RWPE1 (cell line): ENCODE measurements at regions not wholly inside any gene's neighbourhood (a gene's known extent, or its start where the extent isn't known, plus 50 kb on each side); places are given as distances from the start of the nearest gene placed in this dataset.

Experiments
- CTCF ChIA-PET: fragments of 350-600 bp; sonication (Branson Sonifier 250); formaldehyde crosslinking; extraction: SDS; loops from one replicate; lab custom pipeline; 2021; lab: Yijun Ruan, JAX
- POLR2A ChIA-PET: fragments of 400-600 bp; formaldehyde crosslinking; extraction: SDS; loops from one replicate; lab custom pipeline; 2020; ENCODE audit warnings: antibody characterized with exemption; ENCODE audit not compliant: low non-redundant PET; lab: Yijun Ruan, JAX
- DNase-seq: peaks from one replicate; pipeline ENCODE4 v3.0.0; 2012; ENCODE audit warnings: low spot score
- H3K27ac ChIP-seq: fragments of 450-650 bp; 2 replicates; pipeline ENCODE4 v1.5.1; 2017
- CTCF ChIP-seq: fragments of 450-650 bp; conservative IDR thresholded peaks from 2 replicates; pipeline ENCODE4 v1.5.1; 2017; ENCODE audit warnings: low read depth, mild to moderate bottlenecking

- POLR2A ChIA-PET = no interaction called here
- no peak for DNase-seq
- CTCF ChIA-PET = interaction anchor here (0.6 to 0.7 kb wide), 2 partner anchors 428 to 498 kb away, joined by 3 to 4 read pairs; no protein-coding TSS in a partner anchor
- TF ChIP-seq CTCF = no peak
- H3K27ac ChIP-seq = no peak overlapping the region
Measured at GRCh38 chr1:63147783-63148182, 174.6 kb upstream of the FOXD3 start.

- POLR2A ChIA-PET = no interaction called here
- DNase-seq = peak; percentile 13
- CTCF ChIA-PET = interaction anchor here (0.6 to 1.2 kb wide), 6 partner anchors 8 to 155 kb away, joined by 3 to 4 read pairs (median 3); no protein-coding TSS in a partner anchor
- H3K27ac ChIP-seq = no peak overlapping the region
- TF ChIP-seq CTCF = no peak; the same call in 1 of the 2 replicates
Measured at GRCh38 chr1:63148825-63149645, 173.3 kb upstream of the FOXD3 start.

GRCh38 chr1:63152572-63152971, 169.8 kb upstream of the FOXD3 start:
- ChIA-PET CTCF (interaction anchor here (0.6 to 0.7 kb wide), 2 partner anchors 8 to 171 kb away, joined by 3 to 6 read pairs; no protein-coding TSS in a partner anchor), POLR2A (no interaction called here)
- DNase-seq = no peak
- no peak overlapping the region for H3K27ac ChIP-seq
- no peak for TF ChIP-seq CTCF

GRCh38 chr1:63155437-63155836, 166.9 kb upstream of the FOXD3 start:
- DNase-seq = peak; percentile 11
- ChIA-PET POLR2A (no interaction called here), CTCF (no interaction called here)
- no peak overlapping the region for H3K27ac ChIP-seq
- TF ChIP-seq CTCF = no peak

GRCh38 chr1:63157085-63157484, 165.3 kb upstream of the FOXD3 start:
- DNase-seq = no peak
- no peak for TF ChIP-seq CTCF
- H3K27ac ChIP-seq = no peak overlapping the region
- ChIA-PET CTCF (interaction anchor here (0.5 to 0.8 kb wide), 4 partner anchors 8 to 504 kb away, joined by 3 to 4 read pairs (median 3); no protein-coding TSS in a partner anchor), POLR2A (no interaction called here)

- TF ChIP-seq CTCF = no peak
- ChIA-PET CTCF (no interaction called here), POLR2A (no interaction called here)
- no peak for DNase-seq
- H3K27ac ChIP-seq = no peak overlapping the region
Measured at GRCh38 chr1:63169057-63169456, 153.3 kb upstream of the FOXD3 start.
